PFSK-1 (cell line): ENCODE measurements at regions not wholly inside any gene's neighbourhood (a gene's known extent, or its start where the extent isn't known, plus 50 kb on each side); places are given as distances from the start of the nearest gene placed in this dataset.

ENCODE experiments used
- TAF1 ChIP-seq: IDR thresholded peaks from 2 replicates; pipeline ENCODE4 v1.6.1; 2012; ENCODE audit warnings: low read length, control low read depth, borderline replicate concordance; ENCODE audit not compliant: insufficient read depth
- TF ChIP-seq, protein P1 (sequence below), 2 experiments: IDR thresholded peaks; 2 replicates each; pipeline versions ENCODE4 v1.6.1 to v1.8.0; 2011 to 2012; ENCODE audit warnings: low read depth in 2 of 2, low read length in 2 of 2, control low read depth in 1 of 2, inconsistent platforms in 1 of 2, mild to moderate bottlenecking in 1 of 2, moderate library complexity in 1 of 2; ENCODE audit not compliant: insufficient read depth in 1 of 2

DNA sequence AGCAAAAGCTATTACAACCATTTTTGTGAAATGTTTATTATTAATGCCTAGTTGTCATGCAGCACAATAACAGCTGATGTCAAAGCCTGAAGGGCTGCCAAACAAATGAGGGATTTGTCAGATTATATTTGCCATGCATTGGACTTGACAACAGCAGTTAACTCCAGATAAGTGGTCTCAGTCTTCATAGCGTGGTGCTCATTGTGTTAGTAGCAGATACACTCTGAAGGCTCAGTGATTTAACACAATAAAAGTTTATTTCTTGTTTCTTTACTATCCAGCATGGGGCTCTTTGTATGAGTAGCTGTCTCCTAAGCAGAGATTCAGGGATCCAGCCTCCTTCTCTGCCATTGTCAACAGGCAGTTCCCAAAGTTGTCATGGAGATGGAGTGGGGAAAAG lies 76.0 kb upstream of the PTGFRN start:
- TF ChIP-seq, protein P1, sequence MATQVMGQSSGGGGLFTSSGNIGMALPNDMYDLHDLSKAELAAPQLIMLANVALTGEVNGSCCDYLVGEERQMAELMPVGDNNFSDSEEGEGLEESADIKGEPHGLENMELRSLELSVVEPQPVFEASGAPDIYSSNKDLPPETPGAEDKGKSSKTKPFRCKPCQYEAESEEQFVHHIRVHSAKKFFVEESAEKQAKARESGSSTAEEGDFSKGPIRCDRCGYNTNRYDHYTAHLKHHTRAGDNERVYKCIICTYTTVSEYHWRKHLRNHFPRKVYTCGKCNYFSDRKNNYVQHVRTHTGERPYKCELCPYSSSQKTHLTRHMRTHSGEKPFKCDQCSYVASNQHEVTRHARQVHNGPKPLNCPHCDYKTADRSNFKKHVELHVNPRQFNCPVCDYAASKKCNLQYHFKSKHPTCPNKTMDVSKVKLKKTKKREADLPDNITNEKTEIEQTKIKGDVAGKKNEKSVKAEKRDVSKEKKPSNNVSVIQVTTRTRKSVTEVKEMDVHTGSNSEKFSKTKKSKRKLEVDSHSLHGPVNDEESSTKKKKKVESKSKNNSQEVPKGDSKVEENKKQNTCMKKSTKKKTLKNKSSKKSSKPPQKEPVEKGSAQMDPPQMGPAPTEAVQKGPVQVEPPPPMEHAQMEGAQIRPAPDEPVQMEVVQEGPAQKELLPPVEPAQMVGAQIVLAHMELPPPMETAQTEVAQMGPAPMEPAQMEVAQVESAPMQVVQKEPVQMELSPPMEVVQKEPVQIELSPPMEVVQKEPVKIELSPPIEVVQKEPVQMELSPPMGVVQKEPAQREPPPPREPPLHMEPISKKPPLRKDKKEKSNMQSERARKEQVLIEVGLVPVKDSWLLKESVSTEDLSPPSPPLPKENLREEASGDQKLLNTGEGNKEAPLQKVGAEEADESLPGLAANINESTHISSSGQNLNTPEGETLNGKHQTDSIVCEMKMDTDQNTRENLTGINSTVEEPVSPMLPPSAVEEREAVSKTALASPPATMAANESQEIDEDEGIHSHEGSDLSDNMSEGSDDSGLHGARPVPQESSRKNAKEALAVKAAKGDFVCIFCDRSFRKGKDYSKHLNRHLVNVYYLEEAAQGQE (IDR thresholded peaks at IDR 0.05; ENCODE audit: insufficient read depth in 1 of 2, low read depth in 2 of 2, low read length in 2 of 2): no peak
- no peak for TF ChIP-seq TAF1
